ENCODE measurements at regions not wholly inside any gene's neighbourhood (a gene's known extent, or its start where the extent isn't known, plus 50 kb on each side); places are given as distances from the start of the nearest gene placed in this dataset.

- DNase-seq (ENCODE audit: low read depth) = no peak
- in situ Hi-C loops (cut with HindIII; ENCODE audit: low pct_unique_long_range_greater_than_20kb, low sequenced_read_pairs) = no loop called here
Measured at GRCh38 chrX:147675819-147676218, 235.9 kb upstream of the FMR1 start.

- in situ Hi-C loops (cut with HindIII; ENCODE audit: low pct_unique_long_range_greater_than_20kb, low sequenced_read_pairs) = no loop called here
- DNase-seq (ENCODE audit: low read depth) = no peak
Measured at GRCh38 chrX:147679356-147680005, 232.2 kb upstream of the FMR1 start.

- in situ Hi-C loops (cut with HindIII; ENCODE audit: low pct_unique_long_range_greater_than_20kb, low sequenced_read_pairs) = no loop called here
- DNase-seq (ENCODE audit: low read depth) = no peak
Measured at GRCh38 chrX:147680251-147680650, 231.5 kb upstream of the FMR1 start.

GRCh38 chrX:147693511-147693910, 218.2 kb upstream of the FMR1 start:
- DNase-seq (ENCODE audit: low read depth) = no peak
- in situ Hi-C loops (cut with HindIII; ENCODE audit: low pct_unique_long_range_greater_than_20kb, low sequenced_read_pairs) = no loop called here

- DNase-seq (ENCODE audit: low read depth) = no peak
- in situ Hi-C loops (cut with HindIII; ENCODE audit: low pct_unique_long_range_greater_than_20kb, low sequenced_read_pairs) = no loop called here
Measured at GRCh38 chrX:147699061-147699460, 212.7 kb upstream of the FMR1 start.

GRCh38 chrX:147710301-147710700, 201.4 kb upstream of the FMR1 start:
- no peak for DNase-seq (ENCODE audit: low read depth)
- in situ Hi-C loops (cut with HindIII; ENCODE audit: low pct_unique_long_range_greater_than_20kb, low sequenced_read_pairs) = no loop called here

- in situ Hi-C loops (cut with HindIII; ENCODE audit: low pct_unique_long_range_greater_than_20kb, low sequenced_read_pairs) = no loop called here
- no peak for DNase-seq (ENCODE audit: low read depth)
Measured at GRCh38 chrX:147733369-147733768, 178.3 kb upstream of the FMR1 start.

- DNase-seq (ENCODE audit: low read depth) = no peak
- in situ Hi-C loops (cut with HindIII; ENCODE audit: low pct_unique_long_range_greater_than_20kb, low sequenced_read_pairs) = no loop called here
Measured at GRCh38 chrX:147735364-147735763, 176.4 kb upstream of the FMR1 start.

GRCh38 chrX:147736045-147736444, 175.7 kb upstream of the FMR1 start:
- no peak for DNase-seq (ENCODE audit: low read depth)
- in situ Hi-C loops (cut with HindIII; ENCODE audit: low pct_unique_long_range_greater_than_20kb, low sequenced_read_pairs) = no loop called here

GRCh38 chrX:147737690-147738089, 174.0 kb upstream of the FMR1 start:
- DNase-seq (ENCODE audit: low read depth) = no peak
- in situ Hi-C loops (cut with HindIII; ENCODE audit: low pct_unique_long_range_greater_than_20kb, low sequenced_read_pairs) = no loop called here

GRCh38 chrX:147738265-147738664, 173.5 kb upstream of the FMR1 start:
- in situ Hi-C loops (cut with HindIII; ENCODE audit: low pct_unique_long_range_greater_than_20kb, low sequenced_read_pairs) = no loop called here

GRCh38 chrX:147739196-147739595, 172.5 kb upstream of the FMR1 start:
- DNase-seq (ENCODE audit: low read depth) = no peak
- in situ Hi-C loops (cut with HindIII; ENCODE audit: low pct_unique_long_range_greater_than_20kb, low sequenced_read_pairs) = no loop called here

More at GRCh38 chrX:147738265-147738664, 173.5 kb upstream of the FMR1 start:
- no peak for DNase-seq (ENCODE audit: low read depth)

- DNase-seq (ENCODE audit: low read depth) = no peak
- in situ Hi-C loops (cut with HindIII; ENCODE audit: low pct_unique_long_range_greater_than_20kb, low sequenced_read_pairs) = no loop called here
Measured at GRCh38 chrX:147741776-147742175, 169.9 kb upstream of the FMR1 start.

GRCh38 chrX:147749308-147749707, 162.4 kb upstream of the FMR1 start:
- in situ Hi-C loops (cut with HindIII; ENCODE audit: low pct_unique_long_range_greater_than_20kb, low sequenced_read_pairs) = no loop called here
- DNase-seq (ENCODE audit: low read depth) = no peak

- no peak for DNase-seq (ENCODE audit: low read depth)
- in situ Hi-C loops (cut with HindIII; ENCODE audit: low pct_unique_long_range_greater_than_20kb, low sequenced_read_pairs) = no loop called here
Measured at GRCh38 chrX:147757750-147758149, 154.0 kb upstream of the FMR1 start.

GRCh38 chrX:147763131-147763530, 148.6 kb upstream of the FMR1 start:
- DNase-seq (ENCODE audit: low read depth) = no peak
- in situ Hi-C loops (cut with HindIII; ENCODE audit: low pct_unique_long_range_greater_than_20kb, low sequenced_read_pairs) = no loop called here

- in situ Hi-C loops (cut with HindIII; ENCODE audit: low pct_unique_long_range_greater_than_20kb, low sequenced_read_pairs) = no loop called here
- no peak for DNase-seq (ENCODE audit: low read depth)
Measured at GRCh38 chrX:147764868-147765267, 146.9 kb upstream of the FMR1 start.

GRCh38 chrX:147770858-147771257, 140.9 kb upstream of the FMR1 start:
- DNase-seq (ENCODE audit: low read depth) = no peak
- in situ Hi-C loops (cut with HindIII; ENCODE audit: low pct_unique_long_range_greater_than_20kb, low sequenced_read_pairs) = no loop called here

GRCh38 chrX:147776988-147777387, 134.7 kb upstream of the FMR1 start:
- in situ Hi-C loops (cut with HindIII; ENCODE audit: low pct_unique_long_range_greater_than_20kb, low sequenced_read_pairs) = no loop called here
- DNase-seq (ENCODE audit: low read depth) = no peak

GRCh38 chrX:147779173-147779572, 132.5 kb upstream of the FMR1 start:
- in situ Hi-C loops (cut with HindIII; ENCODE audit: low pct_unique_long_range_greater_than_20kb, low sequenced_read_pairs) = no loop called here
- no peak for DNase-seq (ENCODE audit: low read depth)

- no peak for DNase-seq (ENCODE audit: low read depth)
- in situ Hi-C loops (cut with HindIII; ENCODE audit: low pct_unique_long_range_greater_than_20kb, low sequenced_read_pairs) = no loop called here
Measured at GRCh38 chrX:147781844-147782243, 129.9 kb upstream of the FMR1 start.

All from Caki2 (cell line).